HEK293T (cell line): ENCODE measurements at regions not wholly inside any gene's neighbourhood (a gene's known extent, or its start where the extent isn't known, plus 50 kb on each side); places are given as distances from the start of the nearest gene placed in this dataset.

Experiments
- CTCF ChIA-PET: fragments of 350-600 bp; formaldehyde crosslinking; extraction: SDS; loops from one replicate; lab custom pipeline; 2021; ENCODE audit warnings: antibody characterized with exemption, inconsistent platforms; lab: Yijun Ruan, JAX
- POLR2A ChIA-PET: fragments of 350-600 bp; formaldehyde crosslinking; extraction: SDS; loops from one replicate; lab custom pipeline; 2020; ENCODE audit warnings: antibody characterized with exemption, inconsistent platforms; lab: Yijun Ruan, JAX
- DNase-seq: peaks from one replicate; pipeline ENCODE4 v3.0.0; 2012; ENCODE audit warnings: mixed read lengths; ENCODE audit errors: extremely low spot score
- ARNT ChIP-seq: fragments of 450-650 bp; IDR thresholded peaks from 2 replicates; pipeline ENCODE4 v1.6.1; 2017; ENCODE audit warnings: mild to moderate bottlenecking
- BHLHE40 ChIP-seq: fragments of 450-650 bp; IDR thresholded peaks from 2 replicates; pipeline ENCODE4 v1.6.1; 2016; ENCODE audit warnings: mild to moderate bottlenecking, moderate library complexity, borderline replicate concordance
- CTBP1 ChIP-seq: fragments of 450-650 bp; IDR thresholded peaks from 2 replicates; pipeline ENCODE4 v1.6.1; 2016; ENCODE audit warnings: borderline replicate concordance
- ELF4 ChIP-seq: fragments of 450-650 bp; IDR thresholded peaks from 2 replicates; pipeline ENCODE4 v1.6.1; 2017; ENCODE audit warnings: antibody characterized with exemption
- FOXA1 ChIP-seq: fragments of 450-650 bp; IDR thresholded peaks from 2 replicates; pipeline ENCODE4 v1.6.1; 2016; ENCODE audit warnings: mild to moderate bottlenecking
- FOXK2 ChIP-seq: fragments of 450-650 bp; IDR thresholded peaks from 2 replicates; pipeline ENCODE4 v1.6.1; 2016; ENCODE audit warnings: mild to moderate bottlenecking
- FOXM1 ChIP-seq: fragments of 450-650 bp; IDR thresholded peaks from 2 replicates; pipeline ENCODE4 v1.6.1; 2017; ENCODE audit warnings: mild to moderate bottlenecking, borderline replicate concordance
- HDGF ChIP-seq: fragments of 450-650 bp; IDR thresholded peaks from 2 replicates; pipeline ENCODE4 v1.6.1; 2017; ENCODE audit warnings: antibody characterized with exemption, borderline replicate concordance
- L3MBTL2 ChIP-seq: fragments of 450-650 bp; conservative IDR thresholded peaks from 2 replicates; pipeline ENCODE4 v1.6.1; 2016; ENCODE audit warnings: mild to moderate bottlenecking
- LEF1 ChIP-seq: fragments of 450-650 bp; IDR thresholded peaks from 2 replicates; pipeline ENCODE4 v1.6.1; 2017; ENCODE audit warnings: mild to moderate bottlenecking, borderline replicate concordance
- NFRKB ChIP-seq: fragments of 450-650 bp; IDR thresholded peaks from 2 replicates; pipeline ENCODE4 v1.6.1; 2016; ENCODE audit warnings: mild to moderate bottlenecking, moderate library complexity
- PKNOX1 ChIP-seq: fragments of 450-650 bp; IDR thresholded peaks from 2 replicates; pipeline ENCODE4 v1.6.1; 2016
- SP1 ChIP-seq: fragments of 450-650 bp; IDR thresholded peaks from 2 replicates; pipeline ENCODE4 v1.6.1; 2017
- SUZ12 ChIP-seq: fragments of 450-650 bp; IDR thresholded peaks from 2 replicates; pipeline ENCODE4 v1.6.1; 2016; ENCODE audit warnings: mild to moderate bottlenecking
- TARDBP ChIP-seq: fragments of 450-650 bp; IDR thresholded peaks from 2 replicates; pipeline ENCODE4 v1.6.1; 2016
- ZNF384 ChIP-seq: fragments of 450-650 bp; IDR thresholded peaks from 2 replicates; pipeline ENCODE4 v1.6.1; 2016

DNA sequence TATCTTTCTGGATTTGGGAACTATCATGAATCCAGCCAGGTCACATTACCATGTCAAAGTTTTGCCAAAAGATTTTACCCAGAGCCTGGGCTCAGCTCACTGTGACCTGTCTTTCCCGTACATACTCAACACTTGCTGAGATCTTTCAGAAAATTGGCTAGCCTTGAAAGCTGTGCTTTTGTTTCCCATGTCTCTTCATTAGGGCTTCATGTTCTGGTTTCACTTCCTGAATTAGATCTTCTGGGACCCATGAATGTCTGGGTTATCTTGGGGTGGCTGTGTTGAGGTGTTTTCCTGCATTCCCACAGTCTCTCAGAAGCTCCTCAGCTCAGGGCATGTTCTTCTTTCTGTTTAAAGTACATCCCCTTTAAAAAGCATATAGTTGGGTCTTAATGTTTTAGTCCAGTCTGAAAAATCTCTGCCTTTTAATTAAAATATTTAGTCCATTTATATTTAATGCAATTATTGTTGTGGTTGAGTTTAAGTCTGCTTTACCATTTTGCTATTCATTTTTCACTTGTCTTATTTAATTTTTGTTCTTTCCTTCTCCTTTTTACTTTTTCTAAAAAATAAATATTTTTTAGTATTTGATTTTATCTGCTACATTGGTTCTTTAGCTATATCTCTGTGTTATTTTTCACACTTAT, 242.7 kb downstream of the VRK1 start:
- DNase-seq: no peak
- TF ChIP-seq ELF4 (no peak), NFRKB (no peak), ARNT (no peak)
- ChIA-PET CTCF (no interaction called here), POLR2A (no interaction called here)

DNA sequence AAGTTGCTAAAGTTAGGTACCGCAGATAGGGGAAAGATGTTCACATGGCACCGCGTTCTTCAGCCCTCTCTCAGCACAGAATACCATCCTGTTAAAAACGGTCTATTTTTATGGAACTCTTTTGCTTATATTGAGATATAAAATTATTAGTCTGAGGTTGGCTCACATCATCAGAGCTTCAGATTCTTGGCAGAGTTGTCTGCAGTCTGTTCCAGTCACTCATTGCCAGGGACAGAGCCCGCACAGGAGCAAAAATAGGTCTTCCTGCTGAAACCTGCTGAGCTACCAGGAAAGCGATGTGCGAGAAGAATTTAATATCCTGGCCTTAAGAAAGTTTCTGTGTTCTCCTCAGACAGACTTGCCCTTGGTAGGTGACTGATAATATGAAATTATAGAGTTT, 249.8 kb downstream of the VRK1 start:
- DNase-seq: no peak
- POLR2A ChIA-PET: no interaction called here
- TF ChIP-seq PKNOX1 (no peak), L3MBTL2 (no peak), BHLHE40 (no peak), LEF1 (no peak), ZNF384 (no peak), SUZ12 (no peak), FOXK2 (no peak), SP1 (no peak), ARNT (no peak), NFRKB (no peak), TARDBP (no peak), CTBP1 (no peak)
- CTCF ChIA-PET: no interaction called here

DNA sequence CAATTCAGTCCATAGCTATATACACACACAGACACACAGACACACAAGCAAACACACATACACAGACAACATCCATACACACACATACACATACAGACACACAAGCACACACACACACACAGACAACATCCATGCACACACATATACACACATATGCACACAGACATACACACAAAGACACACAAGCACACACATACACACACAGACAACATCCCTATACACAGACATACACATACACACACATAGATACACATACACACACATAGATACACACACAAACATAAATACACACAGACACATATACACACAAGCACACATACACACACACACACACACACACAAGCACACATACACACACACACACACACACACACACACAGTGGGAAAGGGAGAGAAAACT, 254.8 kb downstream of the VRK1 start:
- ChIA-PET POLR2A (no interaction called here), CTCF (no interaction called here)
- TF ChIP-seq HDGF (no peak), SUZ12 (no peak), FOXK2 (no peak), PKNOX1 (no peak), LEF1 (no peak), FOXM1 (no peak), ZNF384 (no peak), TARDBP (no peak), NFRKB (no peak), CTBP1 (no peak), BHLHE40 (no peak)
- no peak for DNase-seq

GRCh38 chr14:97053941-97054340, 256.8 kb downstream of the VRK1 start:
- ChIA-PET CTCF (no interaction called here), POLR2A (no interaction called here)
- TF ChIP-seq SUZ12: no peak
- TF ChIP-seq FOXK2: no peak
- TF ChIP-seq CTBP1: no peak
- TF ChIP-seq FOXA1: no peak
- TF ChIP-seq ARNT: no peak
- TF ChIP-seq L3MBTL2: no peak
- TF ChIP-seq NFRKB: no peak
- no peak for TF ChIP-seq PKNOX1
- TF ChIP-seq HDGF: no peak
- TF ChIP-seq BHLHE40: no peak
- no peak for TF ChIP-seq TARDBP
- TF ChIP-seq LEF1: no peak
- no peak for TF ChIP-seq ZNF384
- TF ChIP-seq SP1: no peak
- no peak for TF ChIP-seq FOXM1
- no peak for TF ChIP-seq ELF4
- DNase-seq: no peak

DNA sequence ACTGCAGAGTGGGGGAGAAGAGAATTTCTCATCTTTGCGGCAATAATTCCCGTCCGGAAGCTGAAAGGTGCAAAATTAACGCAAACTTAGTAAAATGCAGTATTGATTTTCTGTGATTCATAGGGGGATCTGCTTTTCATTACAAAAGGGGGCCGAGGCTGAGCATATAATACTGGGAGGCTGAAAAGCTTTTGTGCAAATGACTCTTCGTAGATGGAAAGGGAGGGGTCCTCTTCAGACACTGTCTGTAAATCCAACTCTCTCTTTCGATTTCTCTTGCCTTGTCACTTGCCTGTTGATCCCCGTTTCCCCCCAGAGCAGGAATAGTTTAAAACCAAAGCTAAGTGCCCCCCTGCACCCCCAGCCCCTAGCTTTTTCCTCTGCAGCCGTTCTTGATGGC, 258.2 kb downstream of the VRK1 start:
- ChIA-PET CTCF (no interaction called here), POLR2A (no interaction called here)
- TF ChIP-seq CTBP1 (no peak), BHLHE40 (no peak), ELF4 (no peak), FOXK2 (no peak), L3MBTL2 (no peak), ZNF384 (no peak), ARNT (no peak), FOXA1 (no peak), NFRKB (no peak), PKNOX1 (no peak), SP1 (no peak), FOXM1 (no peak), TARDBP (no peak)

GRCh38 chr14:97056086-97056485, 258.9 kb downstream of the VRK1 start:
- no peak for DNase-seq
- CTCF ChIA-PET: interaction anchor here (0.7 to 0.9 kb wide), 3 partner anchors 15 to 124 kb away, joined by 3 read pairs; no protein-coding TSS in a partner anchor
- POLR2A ChIA-PET: no interaction called here
- TF ChIP-seq CTBP1: no peak

More for the DNA sequence above, 258.2 kb downstream of the VRK1 start:
- DNase-seq: no peak
